HepG2 (cell line): ENCODE measurements at regions not wholly inside any gene's neighbourhood (a gene's known extent, or its start where the extent isn't known, plus 50 kb on each side); places are given as distances from the start of the nearest gene placed in this dataset.

Experiments
- ATAC-seq: fragments of 200-7000 bp; cut with Tn5 transposase; 3 replicates; pipeline ENCODE4 v1.9.1; 2020; ENCODE audit warnings: mild to moderate bottlenecking, moderate library complexity
- BruUV-seq: library from RNA; stranded (reverse); fragments of 400-500 nt; replicated peaks from 2 replicates; lab custom pipeline; 2021; lab: Mats Ljungman, UMichigan
- CTCF ChIA-PET: fragments of 300-600 bp; formaldehyde crosslinking; extraction: SDS; loops from one replicate; lab custom pipeline; 2021; ENCODE audit warnings: low total read pairs, inconsistent platforms, low intra/inter-chr PET ratio; lab: Yijun Ruan, JAX
- POLR2A ChIA-PET: fragments of 350-600 bp; sonication (Branson Sonifier 250); formaldehyde crosslinking; loops from one replicate; lab custom pipeline; 2020; ENCODE audit warnings: antibody characterized with exemption, inconsistent platforms; lab: Yijun Ruan, JAX
- DNase-seq: peaks from one replicate; pipeline ENCODE4 v3.0.0-alpha.2; 2015; ENCODE audit warnings: low spot score
- FAIRE-seq: peaks from 3 replicates; lab custom pipeline; 2011; peaks lifted over from hg19 to GRCh38; lab: Jason Lieb, UNC
- H2AFZ ChIP-seq: one replicate; pipeline ENCODE4 v1.6.1; 2011; ENCODE audit warnings: low read length, inconsistent platforms
- H3K27ac ChIP-seq: fragments of 300-600 bp; 3 replicates; pipeline ENCODE4 v1.8.0; 2011; ENCODE audit warnings: mixed run types, mild to moderate bottlenecking, mixed read lengths, low read length, inconsistent platforms; ENCODE audit not compliant: insufficient read depth; ENCODE audit errors: extremely low read length
- H3K27me3 ChIP-seq, 2 experiments: fragments of 200-600 bp in 1 of 2; 2 replicates in 1 of 2; 3 replicates in 1 of 2; pipeline versions ENCODE4 v1.6.0 to v1.8.0; 2011; ENCODE audit warnings: low read length in 2 of 2, mild to moderate bottlenecking in 2 of 2, moderate library complexity in 2 of 2, inconsistent platforms in 1 of 2; ENCODE audit not compliant: insufficient read depth in 2 of 2, control insufficient read depth in 1 of 2
- H3K36me3 ChIP-seq, 2 experiments: fragments of 200-600 bp in 1 of 2; replicated peaks in 1 of 2; 2 replicates in 1 of 2; 3 replicates in 1 of 2; pipeline versions ENCODE4 v1.5.1 to v1.8.0; 2011; ENCODE audit warnings: low read length in 2 of 2, inconsistent platforms in 1 of 2; ENCODE audit not compliant: insufficient read depth in 2 of 2, control insufficient read depth in 1 of 2
- H3K4me1 ChIP-seq: 2 replicates; pipeline ENCODE4 v1.5.1; 2012; ENCODE audit warnings: low read length, inconsistent platforms; ENCODE audit not compliant: insufficient read depth
- H3K4me2 ChIP-seq: 2 replicates; pipeline ENCODE4 v1.6.0; 2011; ENCODE audit warnings: low read depth, low read length, inconsistent platforms
- H3K4me3 ChIP-seq, 3 experiments: fragments of 200-600 bp in 1 of 3; sonication (generic), shearing (Covaris generic) in 1 of 3; replicated peaks in 1 of 3; 2 replicates each; pipeline ENCODE4 v1.5.1; 2011 to 2016; ENCODE audit warnings: low read length in 3 of 3, inconsistent platforms in 2 of 3, low read depth in 2 of 3, mild to moderate bottlenecking in 2 of 3, control low read depth in 1 of 3, mixed read lengths in 1 of 3; ENCODE audit not compliant: insufficient read depth in 1 of 3
- H3K79me2 ChIP-seq: one replicate; pipeline ENCODE4 v1.6.1; 2011; ENCODE audit warnings: low read length, inconsistent platforms; ENCODE audit not compliant: insufficient read depth
- H3K9ac ChIP-seq: 2 replicates; pipeline ENCODE4 v1.6.0; 2011; ENCODE audit warnings: mild to moderate bottlenecking, low read depth, low read length, inconsistent platforms; ENCODE audit not compliant: insufficient read depth
- H3K9me3 ChIP-seq: 2 replicates; pipeline ENCODE4 v1.5.1; 2012; ENCODE audit warnings: mild to moderate bottlenecking, low read length
- H4K20me1 ChIP-seq: 2 replicates; pipeline ENCODE4 v1.6.0; 2011; ENCODE audit warnings: inconsistent platforms, mild to moderate bottlenecking, low read length, moderate library complexity; ENCODE audit not compliant: insufficient read depth
- CSRNP1 ChIP-seq: sonication (generic); formaldehyde crosslinking; IDR thresholded peaks from 2 replicates; pipeline ENCODE4 v1.8.1; 2023; ENCODE audit warnings: mild to moderate bottlenecking, missing genetic modification reagents
- HES4 ChIP-seq: sonication (generic); formaldehyde crosslinking; IDR thresholded peaks from 2 replicates; pipeline ENCODE4 v1.9.0; 2021; ENCODE audit warnings: mild to moderate bottlenecking, missing genetic modification reagents, borderline replicate concordance
- KLF9 ChIP-seq: IDR thresholded peaks from 2 replicates; pipeline ENCODE4 v1.6.1; 2016; ENCODE audit warnings: low read depth
- NFAT5 ChIP-seq: sonication (generic); formaldehyde crosslinking; IDR thresholded peaks from 2 replicates; pipeline ENCODE4 v1.4.0; 2020; ENCODE audit warnings: missing genetic modification reagents
- PHF8 ChIP-seq: sonication (generic); formaldehyde crosslinking; IDR thresholded peaks from 2 replicates; pipeline ENCODE4 v1.5.0; 2020; ENCODE audit warnings: missing genetic modification reagents
- SNAPC5 ChIP-seq: sonication (generic); formaldehyde crosslinking; IDR thresholded peaks from 2 replicates; pipeline ENCODE4 v1.8.1; 2023; ENCODE audit warnings: mild to moderate bottlenecking, missing genetic modification reagents, borderline replicate concordance
- ZNF646 ChIP-seq: sonication (generic); formaldehyde crosslinking; IDR thresholded peaks from 2 replicates; pipeline ENCODE4 v1.9.0; 2021; ENCODE audit warnings: mild to moderate bottlenecking, missing genetic modification reagents
- WGBS: methylation state at CpG from one replicate; pipeline ENCODE4 v1.1.6; 2017; ENCODE audit warnings: low lambda C conversion rate; 5-methylcytosine and 5-hydroxymethylcytosine counted together
- in situ Hi-C: cut with HindIII; loops from 2 replicates; pipeline ENCODE4 v1.10.0; 2017; ENCODE audit warnings: low pct_unique_long_range_greater_than_20kb; ENCODE audit not compliant: extremely low pct_ligation_motif_present
- intact Hi-C: fragments of 100-400 bp; cut with micrococcal nuclease; formaldehyde crosslinking; loops from one replicate; pipeline ENCODE4 v1.10.0; 2022; ENCODE audit not compliant: unreplicated experiment

GRCh38 chrX:5163663-5164062, 1065.0 kb downstream of the NLGN4X start (continued):
- TF ChIP-seq CSRNP1 (CRISPR knock-in tag) (no peak), SNAPC5 (CRISPR knock-in tag) (no peak), PHF8 (no peak), HES4 (CRISPR knock-in tag) (no peak)

GRCh38 chrX:5155301-5155700, 1073.4 kb downstream of the NLGN4X start:
- H3K4me3 ChIP-seq: no peak overlapping the region
- H3K36me3 ChIP-seq: no peaks in the 10 kb centered on the region
- H3K27ac ChIP-seq: no peak overlapping the region
- ChIA-PET POLR2A (no interaction called here), CTCF (no interaction called here)
- no peaks in the 10 kb centered on the region for H3K4me1 ChIP-seq
- no peak overlapping the region for H3K9ac ChIP-seq
- ATAC-seq (no peak), DNase-seq (no peak), FAIRE-seq (no peak)
- H4K20me1 ChIP-seq: no peaks in the 10 kb centered on the region
- BruUV-seq: no TSS peak
- 0% methylated on average over 3 of the region's 3 CpGs for WGBS
- no peak overlapping the region for H2AFZ ChIP-seq
- peaks cover 27% of the 10 kb centered on the region for H3K9me3 ChIP-seq
- no peaks in the 10 kb centered on the region for H3K27me3 ChIP-seq
- no peak overlapping the region for H3K4me2 ChIP-seq
- H3K79me2 ChIP-seq: no peaks in the 10 kb centered on the region
- intact Hi-C loops (no loop called here), in situ Hi-C loops (no loop called here)
- no peak for TF ChIP-seq NFAT5
- TF ChIP-seq ZNF646 (CRISPR knock-in tag): no peak
- TF ChIP-seq KLF9 (CRISPR knock-in tag): no peak
